Naive thymus-derived CD4-positive, alpha-beta T cell (primary cell): ENCODE measurements at regions not wholly inside any gene's neighbourhood (a gene's known extent, or its start where the extent isn't known, plus 50 kb on each side); places are given as distances from the start of the nearest gene placed in this dataset.
A peak's percentile ranks its signal among the peaks of the same experiment; 100 is the strongest.

Experiments used
- ATAC-seq: fragments of 150-1000 bp; cut with Tn5 transposase; 2 replicates; pipeline ENCODE4 v1.10.0; 2021; ENCODE audit warnings: mild to moderate bottlenecking, moderate library complexity
- CTCF ChIA-PET: fragments of 350-600 bp; sonication (Branson Sonifier 250); formaldehyde crosslinking; loops from one replicate; lab custom pipeline; 2021; ENCODE audit warnings: antibody characterized with exemption; lab: Charles Lee
- POLR2A ChIA-PET: fragments of 350-600 bp; sonication (Branson Sonifier 250); formaldehyde crosslinking; loops from one replicate; lab custom pipeline; 2021; ENCODE audit warnings: antibody characterized with exemption, inconsistent platforms; lab: Charles Lee
- DNase-seq, 9 donors: peaks; one replicate each; pipeline versions ENCODE4 v3.0.0 to v3.0.0-alpha.2; 2020 to 2022; ENCODE audit warnings: mixed read lengths in 1 of 9
- H3K27ac ChIP-seq: one replicate; pipeline ENCODE4 v1.7.0; 2013; ENCODE audit warnings: mild to moderate bottlenecking, low read depth, low read length, moderate library complexity
- H3K27me3 ChIP-seq, 2 donors: one replicate each; pipeline ENCODE4 v1.7.0; 2013; ENCODE audit warnings: low read length in 2 of 2, mild to moderate bottlenecking in 2 of 2, moderate library complexity in 2 of 2; ENCODE audit not compliant: control insufficient read depth in 2 of 2, insufficient read depth in 2 of 2
- H3K36me3 ChIP-seq, 3 experiments: 1 replicate in 2 of 3; 2 replicates in 1 of 3; pipeline ENCODE4 v1.7.0; 2013; ENCODE audit warnings: low read length in 3 of 3, mild to moderate bottlenecking in 3 of 3, moderate library complexity in 1 of 3; ENCODE audit not compliant: insufficient read depth in 3 of 3, control insufficient read depth in 2 of 3
- H3K4me1 ChIP-seq, 2 donors: one replicate each; pipeline ENCODE4 v1.7.0; 2013; ENCODE audit warnings: low read length in 2 of 2, mild to moderate bottlenecking in 2 of 2, moderate library complexity in 1 of 2; ENCODE audit not compliant: control insufficient read depth in 2 of 2, insufficient read depth in 2 of 2
- H3K4me3 ChIP-seq: 2 replicates; pipeline ENCODE4 v1.7.0; 2013; ENCODE audit warnings: mild to moderate bottlenecking, low read length
- H3K9me3 ChIP-seq, 3 experiments: 1 replicate in 2 of 3; 2 replicates in 1 of 3; pipeline ENCODE4 v1.7.0; 2013; ENCODE audit warnings: low read length in 3 of 3; ENCODE audit not compliant: control insufficient read depth in 2 of 3
- H3K27ac Mint-ChIP-seq, 9 donors: one replicate each; pipeline ENCODE4 v1.8.0; 2020 to 2022; ENCODE audit warnings: mixed read lengths in 9 of 9, mild to moderate bottlenecking in 8 of 9, moderate library complexity in 5 of 9, inconsistent platforms in 2 of 9
- H3K27me3 Mint-ChIP-seq, 5 donors: one replicate each; pipeline ENCODE4 v1.8.0; 2021 to 2022; ENCODE audit warnings: mixed read lengths in 5 of 5, mild to moderate bottlenecking in 1 of 5
- H3K36me3 Mint-ChIP-seq, 5 donors: one replicate each; pipeline ENCODE4 v1.8.0; 2020 to 2022; ENCODE audit warnings: mixed read lengths in 5 of 5, mild to moderate bottlenecking in 3 of 5, inconsistent platforms in 1 of 5
- H3K4me1 Mint-ChIP-seq, 7 donors: one replicate each; pipeline ENCODE4 v1.8.0; 2020 to 2022; ENCODE audit warnings: mixed read lengths in 7 of 7, mild to moderate bottlenecking in 3 of 7, inconsistent platforms in 1 of 7
- H3K4me3 Mint-ChIP-seq, 10 donors: one replicate each; pipeline ENCODE4 v1.8.0; 2020 to 2022; ENCODE audit warnings: mild to moderate bottlenecking in 10 of 10, mixed read lengths in 10 of 10, moderate library complexity in 6 of 10, inconsistent platforms in 2 of 10
- H3K9me3 Mint-ChIP-seq, 11 donors: one replicate each; pipeline ENCODE4 v1.8.0; 2020 to 2022; ENCODE audit warnings: mixed read lengths in 11 of 11, mild to moderate bottlenecking in 4 of 11, inconsistent platforms in 1 of 11, moderate library complexity in 1 of 11
- intact Hi-C, 2 donors: fragments of 100-400 bp; cut with micrococcal nuclease; formaldehyde crosslinking; loops; one replicate each; pipeline ENCODE4 v1.15.1; 2023

- no peaks in the 10 kb centered on the region for H3K27me3 Mint-ChIP-seq
- DNase-seq (peak; percentile 11 to 56 (median 22)), ATAC-seq (peak; percentile 75)
- Histone ChIP-seq H3K36me3 (no peaks in the 10 kb centered on the region), H3K9me3 (no peaks in the 10 kb centered on the region), H3K27ac (peak overlapping the region; percentile 31), H3K27me3 (no peaks in the 10 kb centered on the region), H3K4me3 (no peak overlapping the region), H3K4me1 (peaks cover 5 to 11% of the 10 kb centered on the region in 2 donors)
- no peaks in the 10 kb centered on the region for H3K9me3 Mint-ChIP-seq
- H3K36me3 Mint-ChIP-seq, result no peaks in the 10 kb centered on the region
- ChIA-PET CTCF (interaction anchor here (0.7 to 1.3 kb wide), 3 partner anchors 9 to 1153 kb away, joined by 3 read pairs; no protein-coding TSS in a partner anchor), POLR2A (no interaction called here)
- peak overlapping the region; percentile 40 to 90 (median 83) for H3K27ac Mint-ChIP-seq
- H3K4me3 Mint-ChIP-seq, result peak overlapping the region in 9 of 10 donors; percentile 7 to 87 (median 71)
- peaks cover 17 to 30% (median 28%) of the 10 kb centered on the region in 7 donors for H3K4me1 Mint-ChIP-seq
- intact Hi-C loops, result loop anchor here (1.0 to 2.0 kb wide), 5 partner anchors 31 to 102 kb away; partner anchors contain the start of gene CLINT1 (in 1 of the 2)
These were observed 59.2 kb upstream of the CLINT1 start for GRCh38 chr5:157917899-157918809.

- ChIA-PET POLR2A (no interaction called here), CTCF (no interaction called here)
- Mint-ChIP-seq H3K9me3 (no peaks in the 10 kb centered on the region), H3K36me3 (no peaks in the 10 kb centered on the region), H3K27me3 (no peaks in the 10 kb centered on the region), H3K4me3 (peak overlapping the region in 1 of 10 donors; percentile 78), H3K27ac (peak overlapping the region in 2 of 9 donors; percentile 84 to 90), H3K4me1 (peaks cover 17 to 30% (median 28%) of the 10 kb centered on the region in 7 donors)
- DNase-seq (no peak), ATAC-seq (no peak)
- Histone ChIP-seq H3K9me3 (no peaks in the 10 kb centered on the region), H3K4me3 (no peak overlapping the region), H3K36me3 (no peaks in the 10 kb centered on the region), H3K27me3 (no peaks in the 10 kb centered on the region), H3K4me1 (peaks cover 5 to 11% of the 10 kb centered on the region in 2 donors), H3K27ac (no peak overlapping the region)
- intact Hi-C loops, result no loop called here
These were observed 58.5 kb upstream of the CLINT1 start for GRCh38 chr5:157917491-157917890.

GRCh38 chr5:157915638-157916037 lies 56.7 kb upstream of the CLINT1 start:
- H3K36me3 ChIP-seq, result no peaks in the 10 kb centered on the region
- intact Hi-C loops, result no loop called here
- no peak overlapping the region for H3K4me3 Mint-ChIP-seq
- H3K4me1 Mint-ChIP-seq, result peaks cover 17 to 30% (median 28%) of the 10 kb centered on the region in 7 donors
- H3K36me3 Mint-ChIP-seq, result no peaks in the 10 kb centered on the region
- ATAC-seq, result no peak
- H3K27me3 Mint-ChIP-seq, result peaks cover 0 to 5% (median 0%) of the 10 kb centered on the region in 5 donors
- H3K9me3 Mint-ChIP-seq, result no peaks in the 10 kb centered on the region
- H3K4me3 ChIP-seq, result no peak overlapping the region
- no peak for DNase-seq
- H3K27ac ChIP-seq, result no peak overlapping the region
- ChIA-PET POLR2A (no interaction called here), CTCF (interaction anchor here (1.0 kb wide), 1 partner anchor 60 kb away, joined by 5 read pairs; no protein-coding TSS in a partner anchor)
- peaks cover 5 to 11% of the 10 kb centered on the region in 2 donors for H3K4me1 ChIP-seq
- no peaks in the 10 kb centered on the region for H3K27me3 ChIP-seq
- no peaks in the 10 kb centered on the region for H3K9me3 ChIP-seq
- H3K27ac Mint-ChIP-seq, result no peak overlapping the region

- H3K9me3 ChIP-seq, result no peaks in the 10 kb centered on the region
- peaks cover 11 to 19% (median 18%) of the 10 kb centered on the region in 7 donors for H3K4me1 Mint-ChIP-seq
- intact Hi-C loops, result no loop called here
- no peak overlapping the region for H3K27ac Mint-ChIP-seq
- peaks cover 0 to 5% (median 0%) of the 10 kb centered on the region in 5 donors for H3K27me3 Mint-ChIP-seq
- H3K27me3 ChIP-seq, result no peaks in the 10 kb centered on the region
- H3K36me3 Mint-ChIP-seq, result no peaks in the 10 kb centered on the region
- H3K36me3 ChIP-seq, result no peaks in the 10 kb centered on the region
- ChIA-PET POLR2A (no interaction called here), CTCF (no interaction called here)
- H3K4me1 ChIP-seq, result peaks cover 5 to 11% of the 10 kb centered on the region in 2 donors
- H3K27ac ChIP-seq, result no peak overlapping the region
- no peak for ATAC-seq
- DNase-seq, result no peak
- H3K9me3 Mint-ChIP-seq, result no peaks in the 10 kb centered on the region
- H3K4me3 Mint-ChIP-seq, result no peak overlapping the region
- no peak overlapping the region for H3K4me3 ChIP-seq
These were observed 55.3 kb upstream of the CLINT1 start for GRCh38 chr5:157914151-157914788.

GRCh38 chr5:157913575-157913974 lies 54.6 kb upstream of the CLINT1 start:
- ChIA-PET POLR2A (no interaction called here), CTCF (no interaction called here)
- Mint-ChIP-seq H3K36me3 (no peaks in the 10 kb centered on the region), H3K27ac (peak overlapping the region in 1 of 9 donors; percentile 15), H3K4me1 (peaks cover 5 to 13% (median 11%) of the 10 kb centered on the region in 7 donors), H3K9me3 (no peaks in the 10 kb centered on the region), H3K4me3 (no peak overlapping the region), H3K27me3 (peaks cover 0 to 5% (median 0%) of the 10 kb centered on the region in 5 donors)
- Histone ChIP-seq H3K36me3 (no peaks in the 10 kb centered on the region), H3K4me1 (peaks cover 0 to 4% of the 10 kb centered on the region in 2 donors), H3K27me3 (no peaks in the 10 kb centered on the region), H3K9me3 (no peaks in the 10 kb centered on the region), H3K4me3 (no peak overlapping the region), H3K27ac (no peak overlapping the region)
- ATAC-seq, result no peak
- intact Hi-C loops, result no loop called here
- DNase-seq, result no peak

- peaks cover 0 to 8% (median 0%) of the 10 kb centered on the region in 5 donors for H3K27me3 Mint-ChIP-seq
- no peak overlapping the region for H3K4me3 Mint-ChIP-seq
- H3K4me1 Mint-ChIP-seq, result peaks cover 0 to 5% (median 3%) of the 10 kb centered on the region in 7 donors
- H3K9me3 Mint-ChIP-seq, result no peaks in the 10 kb centered on the region
- no peaks in the 10 kb centered on the region for H3K4me1 ChIP-seq
- no peaks in the 10 kb centered on the region for H3K27me3 ChIP-seq
- H3K9me3 ChIP-seq, result no peaks in the 10 kb centered on the region
- ATAC-seq (no peak), DNase-seq (no peak)
- H3K36me3 Mint-ChIP-seq, result no peaks in the 10 kb centered on the region
- H3K36me3 ChIP-seq, result no peaks in the 10 kb centered on the region
- CTCF ChIA-PET, result interaction anchor here (0.7 kb wide), 1 partner anchor 36 kb away, joined by 3 read pairs; no protein-coding TSS in a partner anchor
- intact Hi-C loops, result no loop called here
- no peak overlapping the region for H3K27ac Mint-ChIP-seq
- H3K4me3 ChIP-seq, result no peak overlapping the region
- no peak overlapping the region for H3K27ac ChIP-seq
- POLR2A ChIA-PET, result no interaction called here
These were observed 53.8 kb upstream of the CLINT1 start for GRCh38 chr5:157912621-157913325.
